Heart left ventricle (tissue), 16 donors: ENCODE measurements at regions not wholly inside any gene's neighbourhood (a gene's known extent, or its start where the extent isn't known, plus 50 kb on each side); places are given as distances from the start of the nearest gene placed in this dataset.
"Not testable (repeated sequence)": the region's sequence is repeated elsewhere in the genome, so short reads cannot be mapped to it uniquely, and the experiment has no call there.

Source experiments
- ATAC-seq, 4 donors: fragments of 200-7000 bp; cut with Tn5 transposase; one replicate each; pipeline ENCODE4 v1.9.1; 2020 to 2022; ENCODE audit warnings: moderate library complexity in 4 of 4, mild to moderate bottlenecking in 3 of 4, moderate number of reproducible peaks in 1 of 4
- DNase-seq, 5 donors: peaks; one replicate each; pipeline ENCODE4 v3.0.0-alpha.2; 2020
- H3K27ac ChIP-seq, 12 donors: fragments of 200-600 bp; sonication (generic) in 4 of 12; one replicate each; pipeline versions ENCODE4 v1.5.0 to v1.8.0; 2016 to 2022; ENCODE audit warnings: mild to moderate bottlenecking in 2 of 12
- H3K27me3 ChIP-seq, 9 donors: fragments of 200-600 bp; sonication (generic) in 2 of 9; one replicate each; pipeline versions ENCODE4 v1.5.1 to v1.8.0; 2016 to 2022; ENCODE audit warnings: mild to moderate bottlenecking in 3 of 9
- H3K36me3 ChIP-seq, 9 donors: fragments of 200-600 bp; sonication (generic) in 2 of 9; one replicate each; pipeline versions ENCODE4 v1.5.0 to v1.8.0; 2018 to 2022; ENCODE audit warnings: mild to moderate bottlenecking in 2 of 9
- H3K4me1 ChIP-seq, 12 donors: fragments of 200-600 bp; sonication (generic) in 4 of 12; one replicate each; pipeline versions ENCODE4 v1.5.0 to v1.8.0; 2016 to 2022; ENCODE audit warnings: mild to moderate bottlenecking in 3 of 12
- H3K4me3 ChIP-seq, 12 donors: fragments of 200-600 bp; sonication (generic) in 4 of 12; one replicate each; pipeline versions ENCODE4 v1.5.0 to v1.8.0; 2017 to 2022; ENCODE audit warnings: mild to moderate bottlenecking in 9 of 12, moderate library complexity in 4 of 12
- H3K9me3 ChIP-seq, 12 donors: fragments of 200-600 bp; sonication (generic) in 4 of 12; one replicate each; pipeline versions ENCODE4 v1.5.0 to v1.8.0; 2016 to 2022; ENCODE audit warnings: mild to moderate bottlenecking in 1 of 12
- CTCF ChIP-seq, 12 donors: fragments of 200-600 bp; sonication (generic) in 4 of 12; IDR thresholded peaks; one replicate each; pipeline versions ENCODE4 v1.5.0 to v1.8.0; 2018 to 2022; ENCODE audit warnings: antibody characterized with exemption in 12 of 12, mild to moderate bottlenecking in 5 of 12
- POLR2A ChIP-seq, 2 donors: fragments of 450-650 bp; IDR thresholded peaks; one replicate each; pipeline ENCODE4 v1.6.1; 2017; ENCODE audit warnings: antibody characterized with exemption in 2 of 2, mild to moderate bottlenecking in 2 of 2, moderate library complexity in 2 of 2
- WGBS, 4 donors: extraction: QIAGEN DNeasy Blood & Tissue Kit in 2 of 4; methylation state at CpG; one replicate each; pipeline versions ENCODE4 v1.1.5 to v1.1.7; 2013 to 2018; 5-methylcytosine and 5-hydroxymethylcytosine counted together
- intact Hi-C, 10 donors: fragments of 100-400 bp; cut with DNase I; formaldehyde crosslinking; loops; one replicate each; pipeline versions ENCODE4 v1.11.1 to v1.14.2; 2022
- donor health status: ischemic (EF 13 %, LVEDD 7.1; RV severe dilation, severe dysfunction).
- donor health status: healthy with polysubstance abuse.
- donor health status: DM: no; HTN: yes; CAD: no.
- donor health status: DM: no; HTN: no; CAD: no.
- donor health status: ischemic (EF 25% LVEDD 6.9; RV normal size, moderate dysfunction).
- donor health status: ischemic (EF 25% LVEDD 5.7; RV mildly dilated, moderate dysfunction).
- donor health status: healthy.
- donor health status: DM: yes; HTN: yes; CAD: no.
- donor health status: ischemic (EF 35%, LVEDD 5.7; RV mildly dilated, moderate dysfunction).
- donor health status: nonischemic (EF 11% LVEDD 7.7; RV severe dilation, severe dysfunction).
- donor health status: DM: yes; HTN: yes; CAD: no.
- donor health status: PGD.
- donor health status: ischemic (EF 29% LVEDD 5.4; RV normal size, mild dysfunction).
- donor health status: nonischemic (EF 23%, LVEDD 6.1; RV moderate dilation, normal function).

GRCh38 chr1:70586046-70586445, 175.0 kb downstream of the CTH start:
- DNase-seq (no peak), ATAC-seq (no peak)
- TF ChIP-seq CTCF (IDR thresholded peaks at IDR 0.05) (no peak), POLR2A (IDR thresholded peaks at IDR 0.05) (no peak)
- intact Hi-C loops = no loop called here
- Histone ChIP-seq H3K4me1 (no peaks in the 10 kb centered on the region), H3K27ac (no peak overlapping the region), H3K36me3 (no peaks in the 10 kb centered on the region), H3K9me3 (peaks cover 0 to 4% (median 0%) of the 10 kb centered on the region in 12 donors), H3K4me3 (no peak overlapping the region), H3K27me3 (no peaks in the 10 kb centered on the region)
- WGBS, 4 donors = 50 to 66% (median 57%) methylated on average over 1 of the region's 1 CpG

GRCh38 chr1:70587872-70588366, 176.9 kb downstream of the CTH start:
- H3K36me3 ChIP-seq = no peaks in the 10 kb centered on the region
- ATAC-seq = no peak
- DNase-seq = no peak
- no peaks in the 10 kb centered on the region for H3K27me3 ChIP-seq
- TF ChIP-seq POLR2A (IDR thresholded peaks at IDR 0.05) (no peak), CTCF (IDR thresholded peaks at IDR 0.05) (no peak)
- no peak overlapping the region for H3K4me3 ChIP-seq
- H3K9me3 ChIP-seq = peaks cover 0 to 2% (median 0%) of the 10 kb centered on the region in 12 donors
- intact Hi-C loops = no loop called here
- H3K27ac ChIP-seq = no peak overlapping the region
- no peaks in the 10 kb centered on the region for H3K4me1 ChIP-seq
- 85 to 91% (median 88%) methylated on average over 3 of the region's 3 CpGs for WGBS, 4 donors

- H3K27me3 ChIP-seq, H3K27ac ChIP-seq, H3K4me3 ChIP-seq, H3K9me3 ChIP-seq, intact Hi-C loops, H3K36me3 ChIP-seq, ATAC-seq, DNase-seq, H3K4me1 ChIP-seq: not testable (repeated sequence)
- WGBS, 4 donors = 48 to 53% (median 50%) methylated on average over 3 of the region's 3 CpGs
Observed at GRCh38 chr1:70593551-70593950, 182.5 kb downstream of the CTH start.

GRCh38 chr1:70608815-70609214, 197.7 kb downstream of the CTH start:
- DNase-seq (no peak), ATAC-seq (no peak)
- TF ChIP-seq POLR2A (IDR thresholded peaks at IDR 0.05) (no peak), CTCF (IDR thresholded peaks at IDR 0.05) (no peak)
- no peaks in the 10 kb centered on the region for H3K36me3 ChIP-seq
- H3K27ac ChIP-seq = no peak overlapping the region
- H3K4me1 ChIP-seq = no peaks in the 10 kb centered on the region
- no peaks in the 10 kb centered on the region for H3K27me3 ChIP-seq
- H3K4me3 ChIP-seq = no peak overlapping the region
- peaks cover 0 to 13% (median 0%) of the 10 kb centered on the region in 12 donors for H3K9me3 ChIP-seq
- intact Hi-C loops = no loop called here
- WGBS, 4 donors = 69 to 78% (median 77%) methylated on average over 2 of the region's 2 CpGs

GRCh38 chr1:70610164-70610563, 199.1 kb downstream of the CTH start:
- DNase-seq, H3K27ac ChIP-seq, ATAC-seq, intact Hi-C loops, H3K4me3 ChIP-seq, H3K4me1 ChIP-seq, H3K27me3 ChIP-seq, H3K36me3 ChIP-seq: not testable (repeated sequence)
- peaks cover 0 to 14% (median 0%) of the 10 kb centered on the region in 12 donors for H3K9me3 ChIP-seq
- WGBS, 4 donors = 84 to 97% (median 91%) methylated on average over 3 of the region's 3 CpGs
